Keratinocyte (primary cell): ENCODE measurements at regions not wholly inside any gene's neighbourhood (a gene's known extent, or its start where the extent isn't known, plus 50 kb on each side); places are given as distances from the start of the nearest gene placed in this dataset.

Source experiments
- DNase-seq: peaks from one replicate; pipeline ENCODE4 v3.0.0-alpha.2; 2011; ENCODE audit warnings: low read depth, missing footprints, low spot score
- FAIRE-seq: peaks from 2 replicates; lab custom pipeline; 2011; peaks lifted over from hg19 to GRCh38; lab: Jason Lieb, UNC
- H2AFZ ChIP-seq: 2 replicates; pipeline ENCODE4 v1.6.0; 2012; ENCODE audit warnings: low read length, control low read depth, inconsistent platforms; ENCODE audit not compliant: control insufficient read depth
- H3K27ac ChIP-seq: 2 replicates; pipeline ENCODE4 v1.5.1; 2011; ENCODE audit warnings: low read length; ENCODE audit not compliant: control insufficient read depth, insufficient read depth
- H3K27me3 ChIP-seq: 3 replicates; pipeline ENCODE4 v1.6.0; 2011; ENCODE audit warnings: low read length; ENCODE audit not compliant: control insufficient read depth, insufficient read depth; ENCODE audit errors: extremely low read depth
- H3K36me3 ChIP-seq, 2 experiments: 2 replicates in 1 of 2; 3 replicates in 1 of 2; pipeline ENCODE4 v1.5.1; 2011; ENCODE audit warnings: low read length in 2 of 2, mild to moderate bottlenecking in 1 of 2; ENCODE audit not compliant: control insufficient read depth in 2 of 2, insufficient read depth in 2 of 2; ENCODE audit errors: extremely low read depth in 1 of 2
- H3K4me1 ChIP-seq: 3 replicates; pipeline ENCODE4 v1.5.1; 2011; ENCODE audit warnings: low read length; ENCODE audit not compliant: control insufficient read depth, insufficient read depth; ENCODE audit errors: extremely low read depth
- H3K4me2 ChIP-seq: 3 replicates; pipeline ENCODE4 v1.6.0; 2011; ENCODE audit warnings: low read depth, low read length; ENCODE audit not compliant: control insufficient read depth, insufficient read depth; ENCODE audit errors: extremely low read depth
- H3K4me3 ChIP-seq, 3 experiments: fragments of 200-600 bp in 1 of 3; sonication (generic) in 1 of 3; 2 replicates in 2 of 3; 3 replicates in 1 of 3; pipeline ENCODE4 v1.5.1; 2011 to 2016; ENCODE audit warnings: low read length in 3 of 3, mild to moderate bottlenecking in 3 of 3, control low read depth in 2 of 3, inconsistent platforms in 1 of 3, low read depth in 1 of 3, mixed read lengths in 1 of 3, mixed run types in 1 of 3, moderate library complexity in 1 of 3; ENCODE audit not compliant: control insufficient read depth in 2 of 3, insufficient read depth in 2 of 3; ENCODE audit errors: extremely low read depth in 1 of 3
- H3K79me2 ChIP-seq: 2 replicates; pipeline ENCODE4 v1.6.0; 2012; ENCODE audit warnings: low read length; ENCODE audit not compliant: control insufficient read depth, insufficient read depth
- H3K9ac ChIP-seq: 3 replicates; pipeline ENCODE4 v1.6.0; 2011; ENCODE audit warnings: low read length; ENCODE audit not compliant: control insufficient read depth, insufficient read depth; ENCODE audit errors: extremely low read depth
- H3K9me1 ChIP-seq: 3 replicates; pipeline ENCODE4 v1.6.0; 2011; ENCODE audit warnings: low read length; ENCODE audit not compliant: control insufficient read depth, insufficient read depth; ENCODE audit errors: extremely low read depth
- H3K9me3 ChIP-seq: 2 replicates; pipeline ENCODE4 v1.5.1; 2012; ENCODE audit warnings: low read depth, low read length; ENCODE audit not compliant: control insufficient read depth
- H4K20me1 ChIP-seq: 3 replicates; pipeline ENCODE4 v1.6.0; 2011; ENCODE audit warnings: low read length; ENCODE audit not compliant: control insufficient read depth, insufficient read depth; ENCODE audit errors: extremely low read depth
- EZH2 ChIP-seq: IDR thresholded peaks from one replicate; pipeline ENCODE4 v1.6.1; 2012; ENCODE audit warnings: inconsistent platforms, mild to moderate bottlenecking, low read length, moderate library complexity
- dilution Hi-C: fragments of 300-500 bp; cut with MboI; formaldehyde crosslinking; loops from one replicate; pipeline ENCODE4 v1.7.0; 2020; ENCODE audit warnings: low sequenced_read_pairs; ENCODE audit not compliant: extremely low pct_ligation_motif_present
- TF ChIP-seq, protein P1 (sequence below), 3 experiments: IDR thresholded peaks in 1 of 3; conservative IDR thresholded peaks in 1 of 3; optimal IDR thresholded peaks in 1 of 3; 2 replicates in 2 of 3; 3 replicates in 1 of 3; pipeline versions ENCODE3 to v1.5.1; 2011; ENCODE audit warnings: low read length in 3 of 3, mild to moderate bottlenecking in 3 of 3, moderate library complexity in 2 of 3, control low read depth in 1 of 3, inconsistent platforms in 1 of 3; ENCODE audit not compliant: insufficient read depth in 2 of 3; ENCODE audit errors: extremely low read depth in 1 of 3

GRCh38 chr6:133834472-133835170, 54.3 kb upstream of the TCF21 start:
- no peak overlapping the region for H3K4me3 ChIP-seq
- no peak for DNase-seq
- H3K9me1 ChIP-seq, result no peaks in the 10 kb centered on the region
- no peak overlapping the region for H3K9ac ChIP-seq
- H4K20me1 ChIP-seq, result no peaks in the 10 kb centered on the region
- H3K27ac ChIP-seq, result no peak overlapping the region
- H3K4me1 ChIP-seq, result no peaks in the 10 kb centered on the region
- no peaks in the 10 kb centered on the region for H3K36me3 ChIP-seq
- no peaks in the 10 kb centered on the region for H3K9me3 ChIP-seq
- H3K79me2 ChIP-seq, result no peaks in the 10 kb centered on the region
- no peak overlapping the region for H2AFZ ChIP-seq
- dilution Hi-C loops, result no loop called here
- no peak for TF ChIP-seq EZH2
- TF ChIP-seq, protein P1, sequence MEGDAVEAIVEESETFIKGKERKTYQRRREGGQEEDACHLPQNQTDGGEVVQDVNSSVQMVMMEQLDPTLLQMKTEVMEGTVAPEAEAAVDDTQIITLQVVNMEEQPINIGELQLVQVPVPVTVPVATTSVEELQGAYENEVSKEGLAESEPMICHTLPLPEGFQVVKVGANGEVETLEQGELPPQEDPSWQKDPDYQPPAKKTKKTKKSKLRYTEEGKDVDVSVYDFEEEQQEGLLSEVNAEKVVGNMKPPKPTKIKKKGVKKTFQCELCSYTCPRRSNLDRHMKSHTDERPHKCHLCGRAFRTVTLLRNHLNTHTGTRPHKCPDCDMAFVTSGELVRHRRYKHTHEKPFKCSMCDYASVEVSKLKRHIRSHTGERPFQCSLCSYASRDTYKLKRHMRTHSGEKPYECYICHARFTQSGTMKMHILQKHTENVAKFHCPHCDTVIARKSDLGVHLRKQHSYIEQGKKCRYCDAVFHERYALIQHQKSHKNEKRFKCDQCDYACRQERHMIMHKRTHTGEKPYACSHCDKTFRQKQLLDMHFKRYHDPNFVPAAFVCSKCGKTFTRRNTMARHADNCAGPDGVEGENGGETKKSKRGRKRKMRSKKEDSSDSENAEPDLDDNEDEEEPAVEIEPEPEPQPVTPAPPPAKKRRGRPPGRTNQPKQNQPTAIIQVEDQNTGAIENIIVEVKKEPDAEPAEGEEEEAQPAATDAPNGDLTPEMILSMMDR (optimal IDR thresholded peaks at IDR 0.05 in 1 of 3, IDR thresholded peaks at IDR 0.05 in 1 of 3, conservative IDR thresholded peaks at IDR 0.05 in 1 of 3; ENCODE audit: extremely low read depth in 1 of 3, insufficient read depth in 2 of 3, low read length in 3 of 3), result no peak
- FAIRE-seq, result no peak
- no peaks in the 10 kb centered on the region for H3K27me3 ChIP-seq
- no peak overlapping the region for H3K4me2 ChIP-seq

GRCh38 chr6:133835901-133836300, 53.0 kb upstream of the TCF21 start:
- no peak overlapping the region for H2AFZ ChIP-seq
- H3K4me2 ChIP-seq, result no peak overlapping the region
- dilution Hi-C loops, result no loop called here
- H3K27ac ChIP-seq, result no peak overlapping the region
- H3K79me2 ChIP-seq, result no peaks in the 10 kb centered on the region
- no peak overlapping the region for H3K9ac ChIP-seq
- FAIRE-seq (no peak), DNase-seq (no peak)
- no peaks in the 10 kb centered on the region for H3K9me1 ChIP-seq
- H3K9me3 ChIP-seq, result no peaks in the 10 kb centered on the region
- H3K36me3 ChIP-seq, result no peaks in the 10 kb centered on the region
- TF ChIP-seq, protein P1 (optimal IDR thresholded peaks at IDR 0.05 in 1 of 3, IDR thresholded peaks at IDR 0.05 in 1 of 3, conservative IDR thresholded peaks at IDR 0.05 in 1 of 3; ENCODE audit: extremely low read depth in 1 of 3, insufficient read depth in 2 of 3, low read length in 3 of 3), result no peak
- TF ChIP-seq EZH2, result no peak
- H4K20me1 ChIP-seq, result no peaks in the 10 kb centered on the region
- H3K4me1 ChIP-seq, result no peaks in the 10 kb centered on the region
- H3K27me3 ChIP-seq, result no peaks in the 10 kb centered on the region
- H3K4me3 ChIP-seq, result no peak overlapping the region
